ENCODE measurements at regions not wholly inside any gene's neighbourhood (a gene's known extent, or its start where the extent isn't known, plus 50 kb on each side); places are given as distances from the start of the nearest gene placed in this dataset.

DNA sequence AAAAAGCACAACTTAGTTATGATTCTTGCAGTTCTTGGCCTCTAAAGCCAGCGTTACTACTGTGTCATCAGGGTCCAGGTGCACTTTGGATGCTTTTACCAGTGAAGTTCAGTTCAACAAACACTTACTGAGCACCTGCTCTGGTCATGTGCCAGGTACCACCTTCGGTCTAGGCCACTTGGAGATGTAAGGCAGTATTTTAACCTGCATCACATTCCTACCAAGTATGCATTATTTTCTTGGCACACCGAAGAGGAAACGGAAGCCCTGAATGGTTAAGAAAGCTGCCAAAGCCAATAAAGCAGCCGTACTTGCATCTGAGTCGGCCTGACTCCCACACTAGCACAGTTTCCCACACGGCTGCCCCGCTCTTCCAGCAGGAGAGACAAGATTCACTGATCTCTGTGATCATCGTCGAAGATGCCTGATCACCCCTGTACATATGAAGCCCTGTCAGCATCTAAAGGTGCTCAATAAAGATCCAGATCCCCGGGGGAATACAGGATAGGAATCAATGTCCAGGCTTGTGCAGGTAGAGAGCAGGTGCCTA, 427.1 kb downstream of the EIPR1 start:
- TF ChIP-seq POLR2A (IDR thresholded peaks at IDR 0.05) (no peak), CTCF (IDR thresholded peaks at IDR 0.05) (no peak)
